ENCODE measurements at regions not wholly inside any gene's neighbourhood (a gene's known extent, or its start where the extent isn't known, plus 50 kb on each side); places are given as distances from the start of the nearest gene placed in this dataset.

GRCh38 chr3:76352051-76352450 lies 566.7 kb upstream of the ZNF717 start:
- no peak for TF ChIP-seq CTCF (conservative IDR thresholded peaks at IDR 0.05; ENCODE audit: low read length)
- TF ChIP-seq EZH2phosphoT487 (IDR thresholded peaks at IDR 0.05; ENCODE audit: borderline replicate concordance): no peak

Data from Loucy (cell line).